ENCODE measurements at regions not wholly inside any gene's neighbourhood (a gene's known extent, or its start where the extent isn't known, plus 50 kb on each side); places are given as distances from the start of the nearest gene placed in this dataset.

DNA sequence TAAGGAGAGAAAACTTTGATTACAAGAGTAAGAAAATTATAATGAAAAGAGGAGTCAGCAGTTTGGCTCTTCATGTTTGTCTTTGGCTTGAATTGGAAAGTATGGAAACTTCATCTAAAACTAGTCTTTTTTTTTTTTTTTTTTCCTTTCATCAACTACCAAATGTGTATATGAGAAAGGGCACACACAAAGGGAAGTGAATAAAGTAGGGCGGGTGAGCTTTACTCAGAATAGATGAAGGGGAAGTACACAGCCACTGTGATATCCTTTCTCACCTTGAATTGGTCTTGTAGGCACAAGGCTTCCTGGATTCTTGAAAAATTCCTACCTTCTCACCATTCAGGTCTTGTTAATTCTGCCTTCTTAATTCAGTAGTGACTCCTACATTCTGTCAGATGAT lies 652.3 kb upstream of the KCNMB2 start:
- TF ChIP-seq, protein P1, sequence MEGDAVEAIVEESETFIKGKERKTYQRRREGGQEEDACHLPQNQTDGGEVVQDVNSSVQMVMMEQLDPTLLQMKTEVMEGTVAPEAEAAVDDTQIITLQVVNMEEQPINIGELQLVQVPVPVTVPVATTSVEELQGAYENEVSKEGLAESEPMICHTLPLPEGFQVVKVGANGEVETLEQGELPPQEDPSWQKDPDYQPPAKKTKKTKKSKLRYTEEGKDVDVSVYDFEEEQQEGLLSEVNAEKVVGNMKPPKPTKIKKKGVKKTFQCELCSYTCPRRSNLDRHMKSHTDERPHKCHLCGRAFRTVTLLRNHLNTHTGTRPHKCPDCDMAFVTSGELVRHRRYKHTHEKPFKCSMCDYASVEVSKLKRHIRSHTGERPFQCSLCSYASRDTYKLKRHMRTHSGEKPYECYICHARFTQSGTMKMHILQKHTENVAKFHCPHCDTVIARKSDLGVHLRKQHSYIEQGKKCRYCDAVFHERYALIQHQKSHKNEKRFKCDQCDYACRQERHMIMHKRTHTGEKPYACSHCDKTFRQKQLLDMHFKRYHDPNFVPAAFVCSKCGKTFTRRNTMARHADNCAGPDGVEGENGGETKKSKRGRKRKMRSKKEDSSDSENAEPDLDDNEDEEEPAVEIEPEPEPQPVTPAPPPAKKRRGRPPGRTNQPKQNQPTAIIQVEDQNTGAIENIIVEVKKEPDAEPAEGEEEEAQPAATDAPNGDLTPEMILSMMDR (conservative IDR thresholded peaks at IDR 0.05; ENCODE audit: low read depth, low read length) = no peak
- no peak for TF ChIP-seq EZH2phosphoT487 (IDR thresholded peaks at IDR 0.05; ENCODE audit: borderline replicate concordance, low read length)

All from PC-3 (cell line).